Gastrocnemius medialis (tissue), 4 donors: ENCODE measurements at regions not wholly inside any gene's neighbourhood (a gene's known extent, or its start where the extent isn't known, plus 50 kb on each side); places are given as distances from the start of the nearest gene placed in this dataset.

Experiments
- CTCF ChIP-seq, 5 experiments: fragments of 450-650 bp in 3 of 5; fragments of 200-600 bp in 2 of 5; sonication (generic) in 2 of 5; IDR thresholded peaks in 4 of 5; conservative IDR thresholded peaks in 1 of 5; 1 replicate in 4 of 5; 2 replicates in 1 of 5; pipeline ENCODE4 v1.5.1; 2016 to 2019; ENCODE audit warnings: antibody characterized with exemption in 5 of 5, mild to moderate bottlenecking in 3 of 5, moderate library complexity in 3 of 5
- POLR2A ChIP-seq, 2 donors: fragments of 450-650 bp; IDR thresholded peaks; one replicate each; pipeline ENCODE4 v1.6.1; 2017; ENCODE audit warnings: antibody characterized with exemption in 2 of 2, mild to moderate bottlenecking in 2 of 2, moderate library complexity in 2 of 2

GRCh38 chr9:88664773-88665172 lies 129.8 kb downstream of the NXNL2 start:
- TF ChIP-seq CTCF (IDR thresholded peaks at IDR 0.05 in 4 of 5, conservative IDR thresholded peaks at IDR 0.05 in 1 of 5) = no peak
- no peak for TF ChIP-seq POLR2A (IDR thresholded peaks at IDR 0.05)
